ENCODE measurements at regions not wholly inside any gene's neighbourhood (a gene's known extent, or its start where the extent isn't known, plus 50 kb on each side); places are given as distances from the start of the nearest gene placed in this dataset.
A peak's percentile ranks its signal among the peaks of the same experiment; 100 is the strongest.

- Histone ChIP-seq H3K36me3 (replicated peaks in 1 of 2; ENCODE audit: control extremely low read depth in 1 of 2, control insufficient read depth in 1 of 2, extremely low read depth in 1 of 2, insufficient read depth in 2 of 2, low read length in 1 of 2) (no peaks in the 10 kb centered on the region), H2AFZ (ENCODE audit: insufficient read depth, low read depth, low read length, poor library complexity, severe bottlenecking) (no peak overlapping the region), H3K4me1 (ENCODE audit: control insufficient read depth in 2 of 2, insufficient read depth in 2 of 2, low read length in 2 of 2) (no peaks in the 10 kb centered on the region), H3K4me3 (ENCODE audit: control extremely low read depth in 1 of 5, extremely low read depth in 1 of 5, insufficient read depth in 1 of 5, low read depth in 2 of 5, low read length in 4 of 5) (no peak overlapping the region), H3K9ac (ENCODE audit: low read length) (no peak overlapping the region), H3K27me3 (replicated peaks in 1 of 4; ENCODE audit: control extremely low read depth in 1 of 4, control insufficient read depth in 3 of 4, insufficient read depth in 4 of 4, low read length in 3 of 4) (no peaks in the 10 kb centered on the region), H3K79me2 (ENCODE audit: control insufficient read depth, insufficient read depth, low read length) (no peaks in the 10 kb centered on the region), H4K20me1 (ENCODE audit: control insufficient read depth, insufficient read depth, low read length, poor library complexity, severe bottlenecking) (no peaks in the 10 kb centered on the region), H3K9me3 (ENCODE audit: control extremely low read depth in 1 of 3, control insufficient read depth in 2 of 3, insufficient read depth in 1 of 3, low read length in 2 of 3) (peaks cover 0 to 1% (median 0%) of the 10 kb centered on the region in 3 donors), H3K4me2 (replicated peaks; ENCODE audit: low read depth, low read length, poor library complexity, severe bottlenecking) (no peak overlapping the region), H3K27ac (ENCODE audit: low read length in 2 of 2) (no peak overlapping the region)
- Mint-ChIP-seq H3K4me3 (no peak overlapping the region), H3K4me1 (no peaks in the 10 kb centered on the region), H3K27ac (no peak overlapping the region), H3K27me3 (no peaks in the 10 kb centered on the region), H3K9me3 (ENCODE audit: insufficient read depth) (peaks cover 4% of the 10 kb centered on the region)
- no peak for TF ChIP-seq EZH2 (IDR thresholded peaks at IDR 0.05; ENCODE audit: borderline replicate concordance, insufficient read depth, low read depth, low read length, poor library complexity, severe bottlenecking)
- TF ChIP-seq, protein P1, sequence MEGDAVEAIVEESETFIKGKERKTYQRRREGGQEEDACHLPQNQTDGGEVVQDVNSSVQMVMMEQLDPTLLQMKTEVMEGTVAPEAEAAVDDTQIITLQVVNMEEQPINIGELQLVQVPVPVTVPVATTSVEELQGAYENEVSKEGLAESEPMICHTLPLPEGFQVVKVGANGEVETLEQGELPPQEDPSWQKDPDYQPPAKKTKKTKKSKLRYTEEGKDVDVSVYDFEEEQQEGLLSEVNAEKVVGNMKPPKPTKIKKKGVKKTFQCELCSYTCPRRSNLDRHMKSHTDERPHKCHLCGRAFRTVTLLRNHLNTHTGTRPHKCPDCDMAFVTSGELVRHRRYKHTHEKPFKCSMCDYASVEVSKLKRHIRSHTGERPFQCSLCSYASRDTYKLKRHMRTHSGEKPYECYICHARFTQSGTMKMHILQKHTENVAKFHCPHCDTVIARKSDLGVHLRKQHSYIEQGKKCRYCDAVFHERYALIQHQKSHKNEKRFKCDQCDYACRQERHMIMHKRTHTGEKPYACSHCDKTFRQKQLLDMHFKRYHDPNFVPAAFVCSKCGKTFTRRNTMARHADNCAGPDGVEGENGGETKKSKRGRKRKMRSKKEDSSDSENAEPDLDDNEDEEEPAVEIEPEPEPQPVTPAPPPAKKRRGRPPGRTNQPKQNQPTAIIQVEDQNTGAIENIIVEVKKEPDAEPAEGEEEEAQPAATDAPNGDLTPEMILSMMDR (IDR thresholded peaks at IDR 0.05), result no peak
- ChIA-PET CTCF (no interaction called here), POLR2A (no interaction called here)
- DNase-seq (no peak), ATAC-seq (ENCODE audit: low read depth) (no peak)
- 93% methylated on average over 10 of the region's 13 CpGs for WGBS (ENCODE audit: insufficient coverage)
- intact Hi-C loops (cut with micrococcal nuclease), result no loop called here
These were observed 74.8 kb upstream of the SVIL start for GRCh38 chr10:29709484-29710002.

- Histone ChIP-seq H3K9me3 (ENCODE audit: control extremely low read depth in 1 of 3, control insufficient read depth in 2 of 3, insufficient read depth in 1 of 3, low read length in 2 of 3) (peaks cover 0 to 1% (median 0%) of the 10 kb centered on the region in 3 donors), H3K4me1 (ENCODE audit: control insufficient read depth in 2 of 2, insufficient read depth in 2 of 2, low read length in 2 of 2) (no peaks in the 10 kb centered on the region), H3K27me3 (replicated peaks in 1 of 4; ENCODE audit: control extremely low read depth in 1 of 4, control insufficient read depth in 3 of 4, insufficient read depth in 4 of 4, low read length in 3 of 4) (no peaks in the 10 kb centered on the region), H2AFZ (ENCODE audit: insufficient read depth, low read depth, low read length, poor library complexity, severe bottlenecking) (peak overlapping the region; percentile 27), H3K79me2 (ENCODE audit: control insufficient read depth, insufficient read depth, low read length) (no peaks in the 10 kb centered on the region), H3K4me3 (ENCODE audit: control extremely low read depth in 1 of 5, extremely low read depth in 1 of 5, insufficient read depth in 1 of 5, low read depth in 2 of 5, low read length in 4 of 5) (no peak overlapping the region), H3K36me3 (replicated peaks in 1 of 2; ENCODE audit: control extremely low read depth in 1 of 2, control insufficient read depth in 1 of 2, extremely low read depth in 1 of 2, insufficient read depth in 2 of 2, low read length in 1 of 2) (no peaks in the 10 kb centered on the region), H3K9ac (ENCODE audit: low read length) (no peak overlapping the region), H4K20me1 (ENCODE audit: control insufficient read depth, insufficient read depth, low read length, poor library complexity, severe bottlenecking) (no peaks in the 10 kb centered on the region), H3K4me2 (replicated peaks; ENCODE audit: low read depth, low read length, poor library complexity, severe bottlenecking) (no peak overlapping the region), H3K27ac (ENCODE audit: low read length in 2 of 2) (no peak overlapping the region)
- TF ChIP-seq, protein P1 (IDR thresholded peaks at IDR 0.05), result no peak
- no peak for TF ChIP-seq EZH2 (IDR thresholded peaks at IDR 0.05; ENCODE audit: borderline replicate concordance, insufficient read depth, low read depth, low read length, poor library complexity, severe bottlenecking)
- CTCF ChIA-PET, result no interaction called here
- peaks cover 7% of the 10 kb centered on the region for H3K4me1 Mint-ChIP-seq
- POLR2A ChIA-PET, result interaction anchor here (0.7 kb wide), 1 partner anchor 205 kb away, joined by 3 read pairs; no protein-coding TSS in a partner anchor
- no peak overlapping the region for H3K4me3 Mint-ChIP-seq
- ATAC-seq (ENCODE audit: low read depth), result no peak
- intact Hi-C loops (cut with micrococcal nuclease), result no loop called here
- H3K27me3 Mint-ChIP-seq, result no peaks in the 10 kb centered on the region
- no peak for DNase-seq
- H3K27ac Mint-ChIP-seq, result no peak overlapping the region
- 48% methylated on average over 7 of the region's 9 CpGs for WGBS (ENCODE audit: insufficient coverage)
- H3K9me3 Mint-ChIP-seq (ENCODE audit: insufficient read depth), result peaks cover 4% of the 10 kb centered on the region
These were observed 68.5 kb upstream of the SVIL start for GRCh38 chr10:29703271-29703670.

Measured in B cell (primary cell).